HEK293 (cell line): ENCODE measurements at regions not wholly inside any gene's neighbourhood (a gene's known extent, or its start where the extent isn't known, plus 50 kb on each side); places are given as distances from the start of the nearest gene placed in this dataset.

Experiments
- CTCF ChIA-PET: fragments of 350-600 bp; formaldehyde crosslinking; extraction: SDS; loops from one replicate; lab custom pipeline; 2021; ENCODE audit warnings: antibody characterized with exemption; lab: Yijun Ruan, JAX
- POLR2A ChIA-PET: fragments of 300-600 bp; formaldehyde crosslinking; extraction: SDS; loops from one replicate; lab custom pipeline; 2020; ENCODE audit warnings: antibody characterized with exemption, inconsistent platforms; lab: Yijun Ruan, JAX
- H3K27ac ChIP-seq: fragments of 200-500 bp; sonication (Bioruptor generic); 2 replicates; pipeline ENCODE4 v1.5.1; 2014; ENCODE audit warnings: low read depth, low read length, control low read depth, inconsistent platforms; ENCODE audit errors: extremely low read depth
- H3K36me3 ChIP-seq, 2 experiments: fragments of 200-500 bp in 1 of 2; sonication (Bioruptor generic) in 1 of 2; 1 replicate in 1 of 2; 2 replicates in 1 of 2; pipeline ENCODE4 v1.5.1; 2014 to 2017; ENCODE audit warnings: inconsistent platforms in 2 of 2, low read length in 2 of 2; ENCODE audit not compliant: control insufficient read depth in 2 of 2, insufficient read depth in 1 of 2
- H3K4me1 ChIP-seq: fragments of 200-500 bp; sonication (Bioruptor generic); 2 replicates; pipeline ENCODE4 v1.5.1; 2014; ENCODE audit warnings: mild to moderate bottlenecking, low read length, inconsistent platforms; ENCODE audit not compliant: control insufficient read depth, insufficient read depth
- H3K4me3 ChIP-seq: 2 replicates; pipeline ENCODE4 v1.5.1; 2011; ENCODE audit warnings: low read depth, mild to moderate bottlenecking, control low read depth, low read length, moderate library complexity
- H3K9me3 ChIP-seq: fragments of 200-500 bp; sonication (Bioruptor generic); 2 replicates; pipeline ENCODE4 v1.5.1; 2014; ENCODE audit warnings: low read depth, low read length, inconsistent platforms; ENCODE audit not compliant: control insufficient read depth, insufficient read depth
- CTCF ChIP-seq: fragments of 450-650 bp; formaldehyde crosslinking; IDR thresholded peaks from 2 replicates; pipeline ENCODE4 v1.5.1; 2016; ENCODE audit warnings: missing biosample characterization, missing genetic modification characterization
- EGR2 ChIP-seq: fragments of 450-650 bp; formaldehyde crosslinking; IDR thresholded peaks from 2 replicates; pipeline ENCODE4 v1.5.1; 2016; ENCODE audit warnings: low read depth, missing biosample characterization, missing genetic modification characterization
- GFI1B ChIP-seq: fragments of 450-650 bp; formaldehyde crosslinking; IDR thresholded peaks from 2 replicates; pipeline ENCODE4 v1.5.1; 2016; ENCODE audit warnings: missing biosample characterization, missing genetic modification characterization
- HOXA7 ChIP-seq: sonication (generic); formaldehyde crosslinking; IDR thresholded peaks from 2 replicates; pipeline ENCODE4 v1.8.1; 2022; ENCODE audit warnings: missing genetic modification reagents, borderline replicate concordance
- KLF17 ChIP-seq: fragments of 450-650 bp; formaldehyde crosslinking; IDR thresholded peaks from 2 replicates; pipeline ENCODE4 v1.5.1; 2016; ENCODE audit warnings: missing biosample characterization, missing genetic modification characterization
- KLF9 ChIP-seq: fragments of 450-650 bp; formaldehyde crosslinking; IDR thresholded peaks from 2 replicates; pipeline ENCODE4 v1.5.1; 2016; ENCODE audit warnings: missing biosample characterization, missing genetic modification characterization, low read depth
- REPIN1 ChIP-seq: fragments of 450-650 bp; formaldehyde crosslinking; IDR thresholded peaks from 2 replicates; pipeline ENCODE4 v1.5.1; 2017; ENCODE audit warnings: missing biosample characterization, missing genetic modification characterization, low read depth
- SCRT2 ChIP-seq: fragments of 450-650 bp; formaldehyde crosslinking; IDR thresholded peaks from 2 replicates; pipeline ENCODE4 v1.5.1; 2016; ENCODE audit warnings: missing biosample characterization, missing genetic modification characterization
- YY1 ChIP-seq: fragments of 450-650 bp; formaldehyde crosslinking; IDR thresholded peaks from 2 replicates; pipeline ENCODE4 v1.5.1; 2018; ENCODE audit warnings: missing biosample characterization, missing genetic modification characterization
- ZFP69B ChIP-seq: fragments of 450-650 bp; formaldehyde crosslinking; IDR thresholded peaks from 2 replicates; pipeline ENCODE4 v1.5.1; 2016; ENCODE audit warnings: missing biosample characterization, missing genetic modification characterization
- ZNF10 ChIP-seq: fragments of 450-650 bp; formaldehyde crosslinking; IDR thresholded peaks from 2 replicates; pipeline ENCODE4 v1.5.1; 2017; ENCODE audit warnings: missing biosample characterization, missing genetic modification characterization
- ZNF112 ChIP-seq: fragments of 450-650 bp; formaldehyde crosslinking; IDR thresholded peaks from 2 replicates; pipeline ENCODE4 v1.5.0; 2017; ENCODE audit warnings: missing biosample characterization, missing genetic modification characterization
- ZNF140 ChIP-seq: fragments of 450-650 bp; formaldehyde crosslinking; IDR thresholded peaks from 2 replicates; pipeline ENCODE4 v1.5.1; 2016; ENCODE audit warnings: missing biosample characterization, missing genetic modification characterization
- ZNF169 ChIP-seq: fragments of 450-650 bp; formaldehyde crosslinking; IDR thresholded peaks from 2 replicates; pipeline ENCODE4 v1.5.1; 2016; ENCODE audit warnings: missing biosample characterization, missing genetic modification characterization
- ZNF221 ChIP-seq: fragments of 450-650 bp; formaldehyde crosslinking; IDR thresholded peaks from 2 replicates; pipeline ENCODE4 v1.5.1; 2017; ENCODE audit warnings: missing biosample characterization, missing genetic modification characterization, borderline replicate concordance
- ZNF362 ChIP-seq: fragments of 450-650 bp; formaldehyde crosslinking; IDR thresholded peaks from 2 replicates; pipeline ENCODE4 v1.5.1; 2016; ENCODE audit warnings: missing biosample characterization, missing genetic modification characterization
- ZNF501 ChIP-seq: fragments of 450-650 bp; formaldehyde crosslinking; IDR thresholded peaks from 2 replicates; pipeline ENCODE4 v1.5.1; 2016; ENCODE audit warnings: missing biosample characterization, missing genetic modification characterization
- ZNF529 ChIP-seq: fragments of 450-650 bp; formaldehyde crosslinking; IDR thresholded peaks from 2 replicates; pipeline ENCODE4 v1.5.1; 2017; ENCODE audit warnings: missing genetic modification characterization, missing biosample characterization; ENCODE audit not compliant: insufficient replicate concordance
- ZNF544 ChIP-seq: fragments of 450-650 bp; formaldehyde crosslinking; IDR thresholded peaks from 2 replicates; pipeline ENCODE4 v1.5.0; 2017; ENCODE audit warnings: missing biosample characterization, missing genetic modification characterization
- ZNF560 ChIP-seq: fragments of 450-650 bp; formaldehyde crosslinking; IDR thresholded peaks from 2 replicates; pipeline ENCODE4 v1.5.1; 2017; ENCODE audit warnings: missing biosample characterization, missing genetic modification characterization, borderline replicate concordance
- ZNF623 ChIP-seq: fragments of 450-650 bp; formaldehyde crosslinking; IDR thresholded peaks from 2 replicates; pipeline ENCODE4 v1.5.1; 2016; ENCODE audit warnings: missing biosample characterization, missing genetic modification characterization
- ZNF629 ChIP-seq: fragments of 450-650 bp; formaldehyde crosslinking; IDR thresholded peaks from 2 replicates; pipeline ENCODE4 v1.5.1; 2017; ENCODE audit warnings: missing biosample characterization, missing genetic modification characterization
- ZNF677 ChIP-seq: fragments of 450-650 bp; IDR thresholded peaks from 2 replicates; pipeline ENCODE4 v1.5.0; 2018; ENCODE audit warnings: missing biosample characterization, mild to moderate bottlenecking, missing genetic modification characterization, moderate library complexity
- ZNF777 ChIP-seq: fragments of 450-650 bp; formaldehyde crosslinking; IDR thresholded peaks from 2 replicates; pipeline ENCODE4 v1.5.1; 2017; ENCODE audit warnings: missing biosample characterization, missing genetic modification characterization, borderline replicate concordance
- ZNF843 ChIP-seq: fragments of 450-650 bp; formaldehyde crosslinking; IDR thresholded peaks from 2 replicates; pipeline ENCODE4 v1.5.1; 2016; ENCODE audit warnings: missing biosample characterization, missing genetic modification characterization
- ZSCAN30 ChIP-seq: fragments of 450-650 bp; IDR thresholded peaks from 2 replicates; pipeline ENCODE4 v1.5.1; 2018; ENCODE audit warnings: missing biosample characterization, mild to moderate bottlenecking, missing genetic modification characterization, moderate library complexity
- TF ChIP-seq, protein P1 (sequence below): fragments of 450-650 bp; formaldehyde crosslinking; IDR thresholded peaks from 2 replicates; pipeline ENCODE4 v1.5.1; 2016; ENCODE audit warnings: missing biosample characterization, missing genetic modification characterization
- TF ChIP-seq, protein P2 (sequence below): IDR thresholded peaks from 2 replicates; pipeline ENCODE4 v1.6.1; 2011; ENCODE audit warnings: mild to moderate bottlenecking, low read depth, low read length, borderline replicate concordance

GRCh38 chr14:53651096-53651740 lies 305.4 kb downstream of the BMP4 start (continued):
- TF ChIP-seq, protein P1, sequence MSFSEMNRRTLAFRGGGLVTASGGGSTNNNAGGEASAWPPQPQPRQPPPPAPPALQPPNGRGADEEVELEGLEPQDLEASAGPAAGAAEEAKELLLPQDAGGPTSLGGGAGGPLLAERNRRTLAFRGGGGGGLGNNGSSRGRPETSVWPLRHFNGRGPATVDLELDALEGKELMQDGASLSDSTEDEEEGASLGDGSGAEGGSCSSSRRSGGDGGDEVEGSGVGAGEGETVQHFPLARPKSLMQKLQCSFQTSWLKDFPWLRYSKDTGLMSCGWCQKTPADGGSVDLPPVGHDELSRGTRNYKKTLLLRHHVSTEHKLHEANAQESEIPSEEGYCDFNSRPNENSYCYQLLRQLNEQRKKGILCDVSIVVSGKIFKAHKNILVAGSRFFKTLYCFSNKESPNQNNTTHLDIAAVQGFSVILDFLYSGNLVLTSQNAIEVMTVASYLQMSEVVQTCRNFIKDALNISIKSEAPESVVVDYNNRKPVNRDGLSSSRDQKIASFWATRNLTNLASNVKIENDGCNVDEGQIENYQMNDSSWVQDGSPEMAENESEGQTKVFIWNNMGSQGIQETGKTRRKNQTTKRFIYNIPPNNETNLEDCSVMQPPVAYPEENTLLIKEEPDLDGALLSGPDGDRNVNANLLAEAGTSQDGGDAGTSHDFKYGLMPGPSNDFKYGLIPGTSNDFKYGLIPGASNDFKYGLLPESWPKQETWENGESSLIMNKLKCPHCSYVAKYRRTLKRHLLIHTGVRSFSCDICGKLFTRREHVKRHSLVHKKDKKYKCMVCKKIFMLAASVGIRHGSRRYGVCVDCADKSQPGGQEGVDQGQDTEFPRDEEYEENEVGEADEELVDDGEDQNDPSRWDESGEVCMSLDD, result no peak
- no peak for TF ChIP-seq YY1
- TF ChIP-seq ZNF677 (tag by site-specific recombination), result no peak
- TF ChIP-seq CTCF (tag by site-specific recombination), result no peak
- no peak for TF ChIP-seq ZFP69B (tag by site-specific recombination)

GRCh38 chr14:53646925-53647324 lies 309.7 kb downstream of the BMP4 start:
- TF ChIP-seq ZNF362 (tag by site-specific recombination) (no peak), ZNF501 (tag by site-specific recombination) (no peak), ZNF221 (tag by site-specific recombination) (no peak), ZNF140 (tag by site-specific recombination) (no peak), ZNF529 (tag by site-specific recombination) (no peak), HOXA7 (CRISPR knock-in tag) (no peak)
- H3K4me1 ChIP-seq, result no peaks in the 10 kb centered on the region
- no peaks in the 10 kb centered on the region for H3K9me3 ChIP-seq
- ChIA-PET CTCF (interaction anchor here (0.7 kb wide), 1 partner anchor 79 kb away, joined by 4 read pairs; no protein-coding TSS in a partner anchor), POLR2A (no interaction called here)
- no peak overlapping the region for H3K4me3 ChIP-seq
- no peaks in the 10 kb centered on the region for H3K36me3 ChIP-seq
- H3K27ac ChIP-seq, result no peak overlapping the region

- no peaks in the 10 kb centered on the region for H3K36me3 ChIP-seq
- no peak overlapping the region for H3K4me3 ChIP-seq
- ChIA-PET POLR2A (no interaction called here), CTCF (no interaction called here)
- H3K27ac ChIP-seq, result no peak overlapping the region
- no peaks in the 10 kb centered on the region for H3K4me1 ChIP-seq
- no peaks in the 10 kb centered on the region for H3K9me3 ChIP-seq
- TF ChIP-seq, protein P2, sequence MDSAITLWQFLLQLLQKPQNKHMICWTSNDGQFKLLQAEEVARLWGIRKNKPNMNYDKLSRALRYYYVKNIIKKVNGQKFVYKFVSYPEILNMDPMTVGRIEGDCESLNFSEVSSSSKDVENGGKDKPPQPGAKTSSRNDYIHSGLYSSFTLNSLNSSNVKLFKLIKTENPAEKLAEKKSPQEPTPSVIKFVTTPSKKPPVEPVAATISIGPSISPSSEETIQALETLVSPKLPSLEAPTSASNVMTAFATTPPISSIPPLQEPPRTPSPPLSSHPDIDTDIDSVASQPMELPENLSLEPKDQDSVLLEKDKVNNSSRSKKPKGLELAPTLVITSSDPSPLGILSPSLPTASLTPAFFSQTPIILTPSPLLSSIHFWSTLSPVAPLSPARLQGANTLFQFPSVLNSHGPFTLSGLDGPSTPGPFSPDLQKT, result no peak
- TF ChIP-seq ZNF169 (tag by site-specific recombination) (no peak), ZNF10 (no peak), ZNF777 (tag by site-specific recombination) (no peak), ZSCAN30 (tag by site-specific recombination) (no peak), ZNF623 (tag by site-specific recombination) (no peak), EGR2 (tag by site-specific recombination) (no peak), REPIN1 (no peak), GFI1B (tag by site-specific recombination) (no peak), ZNF843 (no peak), ZNF560 (tag by site-specific recombination) (no peak), KLF17 (no peak), KLF9 (tag by site-specific recombination) (no peak), ZNF544 (tag by site-specific recombination) (no peak), SCRT2 (tag by site-specific recombination) (no peak), ZNF629 (tag by site-specific recombination) (no peak), ZNF112 (tag by site-specific recombination) (no peak)
Observed at GRCh38 chr14:53640695-53641094, 315.9 kb downstream of the BMP4 start.
